ENCODE measurements at regions not wholly inside any gene's neighbourhood (a gene's known extent, or its start where the extent isn't known, plus 50 kb on each side); places are given as distances from the start of the nearest gene placed in this dataset.

GRCh38 chr1:21346365-21347071 is 56.3 kb upstream of the ECE1 start:
- no peak for DNase-seq

- DNase-seq: no peak
These were observed 54.6 kb upstream of the ECE1 start for GRCh38 chr1:21344750-21345443.

- DNase-seq: no peak
These were observed 54.0 kb upstream of the ECE1 start for GRCh38 chr1:21344098-21344749.

GRCh38 chr1:21342961-21343838 is 52.9 kb upstream of the ECE1 start:
- no peak for DNase-seq

GRCh38 chr1:21341517-21342078 is 51.3 kb upstream of the ECE1 start:
- no peak for DNase-seq

- peak; percentile 26 for DNase-seq
These were observed 50.8 kb upstream of the ECE1 start for GRCh38 chr1:21341022-21341421.

GRCh38 chr1:21340230-21340945 is 50.1 kb upstream of the ECE1 start:
- peak; percentile 19 for DNase-seq

All from NCI-H1436 (cell line).